Activated CD8-positive, alpha-beta T cell treated with anti-CD3 and anti-CD28 coated beads for 36 hours (primary cell): ENCODE measurements at regions not wholly inside any gene's neighbourhood (a gene's known extent, or its start where the extent isn't known, plus 50 kb on each side); places are given as distances from the start of the nearest gene placed in this dataset.

Experiments used
- ATAC-seq: fragments of 200-7000 bp; cut with Tn5 transposase; one replicate; pipeline ENCODE4 v1.10.0; 2021; ENCODE audit warnings: mild to moderate bottlenecking, moderate library complexity
- CTCF ChIA-PET: fragments of 350-600 bp; sonication (Branson Sonifier 250); formaldehyde crosslinking; loops from one replicate; lab custom pipeline; 2021; ENCODE audit warnings: antibody characterized with exemption; lab: Charles Lee
- POLR2A ChIA-PET: fragments of 350-600 bp; sonication (Branson Sonifier 250); formaldehyde crosslinking; loops from one replicate; lab custom pipeline; 2021; ENCODE audit warnings: antibody characterized with exemption; lab: Charles Lee
- DNase-seq: peaks from one replicate; pipeline ENCODE4 v3.0.0-alpha.2; 2020
- H3K27ac Mint-ChIP-seq: one replicate; pipeline ENCODE4 v1.8.0; 2021; ENCODE audit warnings: mild to moderate bottlenecking, mixed read lengths
- H3K27me3 Mint-ChIP-seq: one replicate; pipeline ENCODE4 v1.8.0; 2021; ENCODE audit warnings: mixed read lengths
- H3K36me3 Mint-ChIP-seq: one replicate; pipeline ENCODE4 v1.8.0; 2021; ENCODE audit warnings: low read depth, mixed read lengths
- H3K4me1 Mint-ChIP-seq: one replicate; pipeline ENCODE4 v1.8.0; 2021; ENCODE audit warnings: low read depth, mixed read lengths
- H3K4me3 Mint-ChIP-seq: one replicate; pipeline ENCODE4 v1.8.0; 2021; ENCODE audit warnings: mild to moderate bottlenecking, moderate library complexity, mixed read lengths
- H3K9me3 Mint-ChIP-seq: one replicate; pipeline ENCODE4 v1.8.0; 2021; ENCODE audit warnings: mixed read lengths
- CTCF ChIP-seq: fragments of 200-600 bp; IDR thresholded peaks from one replicate; pipeline ENCODE4 v1.8.0; 2022; ENCODE audit warnings: antibody characterized with exemption, mild to moderate bottlenecking
- intact Hi-C: fragments of 100-400 bp; cut with micrococcal nuclease; formaldehyde crosslinking; loops from one replicate; pipeline ENCODE4 v1.10.0; 2022

DNA sequence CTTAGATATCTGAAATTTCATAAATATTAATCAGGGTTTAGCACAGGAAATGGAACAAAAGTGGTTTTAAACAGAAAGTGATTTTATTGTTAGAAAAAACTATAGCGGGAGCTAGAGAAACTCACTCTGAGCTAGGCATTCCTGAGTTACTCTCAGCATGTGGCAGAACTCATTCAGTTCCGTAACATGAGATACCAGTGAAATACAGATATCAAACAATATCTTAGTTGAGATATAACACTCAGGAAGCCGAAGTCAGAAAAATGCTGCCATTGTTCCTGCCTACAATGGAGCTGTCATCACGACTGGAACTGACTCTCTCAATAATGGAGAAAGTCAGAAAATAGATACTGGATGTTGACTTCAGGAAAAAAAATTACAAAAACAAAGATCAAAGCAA, 1428.7 kb downstream of the PCDH18 start:
- no peaks in the 10 kb centered on the region for H3K4me1 Mint-ChIP-seq
- no peak for DNase-seq

DNA sequence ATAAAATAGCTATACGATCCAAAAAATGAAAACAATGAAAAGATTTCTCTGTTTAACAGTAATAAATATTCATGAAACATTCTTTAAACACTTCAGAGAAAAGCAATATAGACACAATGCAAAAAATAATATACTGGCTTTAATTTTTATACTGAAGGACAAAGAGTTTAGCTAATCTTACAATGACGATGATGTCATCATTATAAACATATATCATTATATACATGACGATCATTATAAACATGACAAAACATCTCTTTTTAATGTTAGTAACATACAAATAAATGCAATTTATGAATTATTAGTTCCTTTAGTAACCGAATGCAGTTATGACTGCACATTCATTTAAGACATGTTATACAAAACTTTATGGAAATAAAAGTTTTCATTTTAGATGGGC, 1434.6 kb downstream of the PCDH18 start:
- CTCF ChIA-PET, result no interaction called here
- no peak for DNase-seq

More for the DNA sequence above, 1428.7 kb downstream of the PCDH18 start:
- Mint-ChIP-seq H3K9me3 (no peaks in the 10 kb centered on the region), H3K27ac (no peak overlapping the region), H3K27me3 (no peaks in the 10 kb centered on the region), H3K4me3 (no peak overlapping the region), H3K36me3 (no peaks in the 10 kb centered on the region)
- intact Hi-C loops, result no loop called here
- CTCF ChIA-PET, result no interaction called here
- POLR2A ChIA-PET, result no interaction called here
- TF ChIP-seq CTCF, result no peak
- no peak for ATAC-seq

DNA sequence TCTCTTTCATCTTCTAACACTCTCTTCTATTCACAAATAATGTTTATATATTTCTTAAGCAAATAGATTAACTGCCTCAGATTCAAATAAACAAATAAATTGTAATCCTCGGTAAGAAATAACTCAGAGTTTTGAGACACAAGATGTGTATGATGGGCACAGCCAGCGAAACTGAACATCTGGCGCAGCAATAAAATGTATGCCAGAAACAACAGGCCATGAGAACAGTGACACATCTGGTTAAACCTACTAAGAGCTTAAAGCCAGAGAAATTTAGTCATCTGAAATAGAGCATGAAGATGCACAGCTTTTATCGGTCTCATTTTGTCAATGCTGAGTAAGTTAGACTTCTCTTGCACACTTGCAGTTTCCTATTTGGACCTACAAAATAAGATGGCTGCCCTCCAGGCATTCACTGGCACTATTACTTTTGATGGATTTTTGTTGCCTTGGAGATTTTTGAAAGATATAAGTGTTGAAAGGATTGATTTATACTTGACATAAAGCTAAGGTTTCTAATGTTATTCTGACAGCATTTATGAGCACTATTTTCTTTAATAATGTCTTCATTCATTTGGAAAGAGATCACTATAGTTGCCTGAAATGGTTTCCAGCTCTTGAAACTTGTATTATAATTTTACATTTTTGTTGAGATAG, 1444.0 kb downstream of the PCDH18 start:
- no peak for TF ChIP-seq CTCF
- Mint-ChIP-seq H3K4me1 (no peaks in the 10 kb centered on the region), H3K27ac (no peak overlapping the region), H3K4me3 (no peak overlapping the region), H3K27me3 (no peaks in the 10 kb centered on the region), H3K9me3 (peaks cover 1% of the 10 kb centered on the region), H3K36me3 (no peaks in the 10 kb centered on the region)
- CTCF ChIA-PET, result no interaction called here
- POLR2A ChIA-PET, result no interaction called here
- DNase-seq (no peak), ATAC-seq (no peak)
- intact Hi-C loops, result no loop called here

More for the DNA sequence above, 1434.6 kb downstream of the PCDH18 start:
- peaks cover 1% of the 10 kb centered on the region for H3K9me3 Mint-ChIP-seq
- no peak for TF ChIP-seq CTCF
- ATAC-seq, result no peak
- POLR2A ChIA-PET, result no interaction called here
- no peak overlapping the region for H3K27ac Mint-ChIP-seq
- no peaks in the 10 kb centered on the region for H3K36me3 Mint-ChIP-seq
- intact Hi-C loops, result no loop called here
- H3K4me3 Mint-ChIP-seq, result no peak overlapping the region
- no peaks in the 10 kb centered on the region for H3K27me3 Mint-ChIP-seq
- no peaks in the 10 kb centered on the region for H3K4me1 Mint-ChIP-seq

DNA sequence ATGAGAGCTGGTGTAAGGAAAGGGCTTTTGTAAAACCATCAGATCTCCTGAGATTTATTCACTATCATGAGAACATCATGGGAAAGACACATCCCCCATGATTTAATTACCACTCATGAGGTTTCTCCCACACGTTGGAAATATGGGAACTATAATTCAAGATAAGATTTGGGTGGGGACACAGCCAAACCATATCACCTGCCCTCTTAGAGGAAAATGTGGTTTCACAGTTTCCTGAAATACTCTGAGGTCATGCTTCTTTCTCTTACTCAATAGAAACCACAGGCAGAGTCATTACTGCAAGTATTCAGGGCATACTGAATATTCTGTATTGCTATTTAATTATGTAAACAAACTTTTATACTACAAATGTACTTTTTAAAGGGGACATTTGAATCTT, 1453.3 kb downstream of the PCDH18 start:
- Mint-ChIP-seq H3K27ac (no peak overlapping the region), H3K9me3 (peaks cover 2% of the 10 kb centered on the region), H3K27me3 (no peaks in the 10 kb centered on the region), H3K4me3 (no peak overlapping the region), H3K4me1 (no peaks in the 10 kb centered on the region), H3K36me3 (no peaks in the 10 kb centered on the region)
- CTCF ChIA-PET, result no interaction called here
- no peak for ATAC-seq
- DNase-seq, result no peak
- POLR2A ChIA-PET, result no interaction called here
- intact Hi-C loops, result no loop called here
- TF ChIP-seq CTCF, result no peak

GRCh38 chr4:136056748-136057147, 1475.5 kb downstream of the PCDH18 start:
- peaks cover 2% of the 10 kb centered on the region for H3K9me3 Mint-ChIP-seq
- H3K36me3 Mint-ChIP-seq, result no peaks in the 10 kb centered on the region
- no peaks in the 10 kb centered on the region for H3K4me1 Mint-ChIP-seq
- intact Hi-C loops, result no loop called here
- H3K27ac Mint-ChIP-seq, result no peak overlapping the region
- DNase-seq, result no peak
- ChIA-PET CTCF (no interaction called here), POLR2A (no interaction called here)
- ATAC-seq, result no peak
- no peaks in the 10 kb centered on the region for H3K27me3 Mint-ChIP-seq
- H3K4me3 Mint-ChIP-seq, result no peak overlapping the region
- TF ChIP-seq CTCF, result no peak
